Ovary (tissue), 3 donors: ENCODE measurements at regions not wholly inside any gene's neighbourhood (a gene's known extent, or its start where the extent isn't known, plus 50 kb on each side); places are given as distances from the start of the nearest gene placed in this dataset.

ENCODE experiments used
- CTCF ChIP-seq, 3 donors: fragments of 450-650 bp in 2 of 3; fragments of 200-600 bp in 1 of 3; IDR thresholded peaks; one replicate each; pipeline versions ENCODE4 v1.5.1 to v1.8.0; 2016 to 2022; ENCODE audit warnings: antibody characterized with exemption in 3 of 3, mild to moderate bottlenecking in 1 of 3
- POLR2A ChIP-seq: fragments of 450-650 bp; IDR thresholded peaks from one replicate; pipeline ENCODE4 v1.6.1; 2017; ENCODE audit warnings: antibody characterized with exemption, mild to moderate bottlenecking, moderate library complexity
- donor health status: DM: no; HTN: no; CAD: no.

- TF ChIP-seq CTCF (IDR thresholded peaks at IDR 0.05) (no peak), POLR2A (no peak)
Measured at GRCh38 chr14:54085232-54085761, 128.7 kb upstream of the BMP4 start.
